Osteocyte (in vitro differentiated cells): ENCODE measurements at regions not wholly inside any gene's neighbourhood (a gene's known extent, or its start where the extent isn't known, plus 50 kb on each side); places are given as distances from the start of the nearest gene placed in this dataset.

Experiments
- DNase-seq: peaks from one replicate; pipeline ENCODE4 v3.0.0; 2021; ENCODE audit warnings: mixed read lengths; ENCODE audit not compliant: unreplicated experiment; ENCODE audit errors: extremely low spot score
- H3K27ac Mint-ChIP-seq: one replicate; pipeline ENCODE4 v1.8.0; 2021; ENCODE audit warnings: mild to moderate bottlenecking, mixed read lengths; ENCODE audit not compliant: unreplicated experiment
- H3K27me3 Mint-ChIP-seq: one replicate; pipeline ENCODE4 v1.8.0; 2021; ENCODE audit warnings: mixed read lengths; ENCODE audit not compliant: unreplicated experiment
- H3K36me3 Mint-ChIP-seq: one replicate; pipeline ENCODE4 v1.8.0; 2021; ENCODE audit warnings: mixed read lengths; ENCODE audit not compliant: unreplicated experiment
- H3K4me1 Mint-ChIP-seq: one replicate; pipeline ENCODE4 v1.8.0; 2021; ENCODE audit warnings: mixed read lengths; ENCODE audit not compliant: unreplicated experiment
- H3K4me3 Mint-ChIP-seq: one replicate; pipeline ENCODE4 v1.8.0; 2021; ENCODE audit warnings: mild to moderate bottlenecking, moderate library complexity, mixed read lengths; ENCODE audit not compliant: unreplicated experiment
- H3K9me3 Mint-ChIP-seq: one replicate; pipeline ENCODE4 v1.8.0; 2021; ENCODE audit warnings: mixed read lengths; ENCODE audit not compliant: unreplicated experiment
- CTCF ChIP-seq: fragments of 200-600 bp; sonication (generic); IDR thresholded peaks from 2 replicates; pipeline ENCODE4 v1.5.0; 2021; ENCODE audit warnings: antibody characterized with exemption, mild to moderate bottlenecking, moderate library complexity

GRCh38 chr1:88118176-88118845 is 565.8 kb upstream of the PKN2 start:
- no peaks in the 10 kb centered on the region for H3K9me3 Mint-ChIP-seq
- H3K36me3 Mint-ChIP-seq: no peaks in the 10 kb centered on the region
- no peak overlapping the region for H3K27ac Mint-ChIP-seq
- H3K27me3 Mint-ChIP-seq: peaks cover 11% of the 10 kb centered on the region
- no peak for TF ChIP-seq CTCF
- H3K4me1 Mint-ChIP-seq: no peaks in the 10 kb centered on the region
- no peak for DNase-seq
- H3K4me3 Mint-ChIP-seq: no peak overlapping the region

GRCh38 chr1:88124614-88125013 is 559.5 kb upstream of the PKN2 start:
- Mint-ChIP-seq H3K4me3 (no peak overlapping the region), H3K9me3 (no peaks in the 10 kb centered on the region), H3K36me3 (no peaks in the 10 kb centered on the region), H3K4me1 (no peaks in the 10 kb centered on the region), H3K27ac (no peak overlapping the region), H3K27me3 (peaks cover 2% of the 10 kb centered on the region)
- TF ChIP-seq CTCF: no peak
- DNase-seq: no peak

GRCh38 chr1:88126467-88126866 is 557.6 kb upstream of the PKN2 start:
- peaks cover 2% of the 10 kb centered on the region for H3K27me3 Mint-ChIP-seq
- peaks cover under 1% of the 10 kb centered on the region for H3K9me3 Mint-ChIP-seq
- no peak for TF ChIP-seq CTCF
- DNase-seq: no peak
- H3K4me1 Mint-ChIP-seq: no peaks in the 10 kb centered on the region
- no peak overlapping the region for H3K27ac Mint-ChIP-seq
- H3K4me3 Mint-ChIP-seq: no peak overlapping the region
- H3K36me3 Mint-ChIP-seq: no peaks in the 10 kb centered on the region

- no peaks in the 10 kb centered on the region for H3K27me3 Mint-ChIP-seq
- H3K4me1 Mint-ChIP-seq: no peaks in the 10 kb centered on the region
- no peak for TF ChIP-seq CTCF
Measured at GRCh38 chr1:88133991-88134390, 550.1 kb upstream of the PKN2 start.

GRCh38 chr1:88134983-88135921 is 548.8 kb upstream of the PKN2 start:
- no peaks in the 10 kb centered on the region for H3K27me3 Mint-ChIP-seq
- no peak overlapping the region for H3K27ac Mint-ChIP-seq
- no peaks in the 10 kb centered on the region for H3K4me1 Mint-ChIP-seq
- H3K9me3 Mint-ChIP-seq: peaks cover 3% of the 10 kb centered on the region
- TF ChIP-seq CTCF: no peak
- H3K4me3 Mint-ChIP-seq: no peak overlapping the region
- no peak for DNase-seq
- no peaks in the 10 kb centered on the region for H3K36me3 Mint-ChIP-seq

More at GRCh38 chr1:88133991-88134390, 550.1 kb upstream of the PKN2 start:
- Mint-ChIP-seq H3K4me3 (no peak overlapping the region), H3K27ac (no peak overlapping the region), H3K36me3 (no peaks in the 10 kb centered on the region), H3K9me3 (peaks cover 3% of the 10 kb centered on the region)
- no peak for DNase-seq
